GM19438 (cell line): ENCODE measurements at regions not wholly inside any gene's neighbourhood (a gene's known extent, or its start where the extent isn't known, plus 50 kb on each side); places are given as distances from the start of the nearest gene placed in this dataset.

ENCODE experiments used
- ATAC-seq: cut with Tn5 transposase; IDR thresholded peaks from one replicate; pipeline ENCODE4 v1.9.1; 2021; ENCODE audit warnings: low read depth; ENCODE audit not compliant: unreplicated experiment

DNA sequence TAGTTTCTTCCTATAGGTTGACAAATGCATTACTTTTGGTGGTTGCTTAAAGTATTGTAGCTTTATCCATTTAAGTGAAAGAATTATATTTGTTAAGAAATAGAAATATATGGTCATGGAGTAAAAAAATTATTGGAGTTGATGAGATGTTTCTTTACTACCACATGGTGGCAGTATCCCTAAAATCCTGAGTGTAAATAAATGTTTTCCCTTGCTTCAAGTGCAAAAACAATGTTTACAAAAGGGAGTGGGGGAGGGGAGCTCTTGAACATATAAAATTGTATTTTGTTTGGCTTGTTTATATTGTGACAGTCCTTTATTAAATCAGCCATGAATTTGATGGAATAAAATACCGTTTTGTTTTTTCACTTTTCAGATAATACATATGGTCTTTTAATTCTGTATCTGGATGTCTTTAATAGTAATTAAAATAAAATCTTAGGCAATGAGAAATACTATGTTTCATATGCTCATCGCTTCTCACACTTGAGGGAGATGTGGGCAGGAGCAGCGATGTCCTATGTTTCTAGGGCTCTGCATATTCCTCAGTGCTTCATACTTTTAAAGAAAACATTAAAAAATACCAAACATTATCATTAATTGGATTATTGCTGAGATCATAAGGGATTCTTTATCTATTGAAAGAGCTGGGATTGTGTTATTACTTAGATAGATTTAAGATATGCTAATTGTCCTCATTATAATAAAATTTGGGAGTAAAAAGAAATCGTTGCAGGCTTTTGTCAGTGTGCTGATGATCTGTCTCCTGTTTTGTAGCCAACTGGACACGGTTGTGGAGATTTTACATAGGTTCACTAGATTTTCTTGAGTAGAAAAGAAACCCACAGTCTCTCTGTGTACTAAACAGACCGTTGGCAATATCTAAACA lies 349.7 kb downstream of the TUSC7 start:
- ATAC-seq, result no peak

DNA sequence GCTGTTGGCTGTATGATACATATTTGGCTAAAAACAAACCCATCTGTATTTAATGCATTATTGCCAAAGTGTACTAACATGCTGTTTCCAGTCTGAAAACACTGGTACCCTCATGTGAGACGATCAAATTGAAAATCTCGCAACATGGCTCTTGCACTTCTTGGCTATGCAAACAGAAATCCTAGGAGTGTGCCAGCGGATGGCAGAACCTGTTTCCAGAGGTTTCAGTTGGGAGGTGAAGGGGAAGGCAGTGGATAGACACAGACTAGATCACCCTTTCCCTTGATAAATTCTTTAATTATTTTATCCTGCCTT lies 350.3 kb downstream of the TUSC7 start:
- ATAC-seq, result no peak

DNA sequence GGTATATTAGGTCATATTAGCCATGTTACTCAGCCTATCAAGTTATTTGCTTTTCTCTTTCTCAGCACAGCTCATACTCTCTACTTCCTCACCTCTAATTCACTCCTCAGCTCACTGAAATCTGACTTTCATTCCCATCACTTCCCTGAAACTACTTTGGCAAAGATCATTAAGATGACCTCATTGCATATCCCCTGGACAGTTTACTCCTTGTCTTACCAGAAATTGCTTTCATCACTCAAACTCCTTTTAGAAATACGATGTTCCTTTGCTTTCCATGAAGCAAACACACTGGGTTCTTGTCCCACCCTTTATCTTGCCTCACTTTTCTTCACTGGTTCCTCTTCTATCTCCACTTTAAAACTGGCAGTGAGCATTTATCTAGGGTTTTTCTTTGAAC lies 354.4 kb downstream of the TUSC7 start:
- no peak for ATAC-seq

DNA sequence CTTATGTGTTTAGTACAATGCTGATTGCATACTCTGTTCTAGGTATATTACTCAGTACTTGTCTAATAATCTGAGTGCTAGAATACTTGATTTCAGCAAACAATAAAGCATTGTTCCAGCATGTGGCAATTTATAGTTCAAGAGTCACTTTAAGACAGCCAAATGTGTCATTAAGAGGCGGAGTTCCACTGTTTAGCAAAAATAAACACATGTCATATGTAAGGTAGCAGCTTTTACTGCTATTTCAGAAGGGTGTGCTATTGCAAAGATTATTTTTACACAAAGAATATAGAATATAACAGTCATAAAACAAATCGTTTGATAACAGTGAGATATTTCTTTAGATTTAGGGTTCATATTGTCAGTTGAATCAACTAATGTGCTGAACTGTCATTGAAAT lies 358.7 kb downstream of the TUSC7 start:
- no peak for ATAC-seq

DNA sequence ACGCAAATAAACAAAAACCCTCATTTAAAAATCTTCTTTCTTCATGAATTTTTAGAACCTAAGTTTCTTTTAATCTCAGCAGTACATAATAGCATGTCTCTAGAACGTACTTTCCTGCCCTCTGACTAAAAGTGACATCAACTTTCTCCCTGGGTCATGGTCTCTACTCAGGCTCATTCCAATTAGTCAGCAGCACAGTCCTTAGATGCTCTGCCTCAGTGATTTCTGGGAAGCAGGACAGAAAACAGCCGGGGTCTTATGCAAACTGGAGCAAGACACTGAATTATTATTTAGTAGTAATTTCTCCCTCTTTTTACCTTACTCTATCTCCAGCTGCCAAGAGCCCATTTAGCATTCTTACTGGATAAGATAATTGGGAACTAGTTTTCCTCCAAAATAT lies 365.2 kb downstream of the TUSC7 start:
- ATAC-seq, result no peak

DNA sequence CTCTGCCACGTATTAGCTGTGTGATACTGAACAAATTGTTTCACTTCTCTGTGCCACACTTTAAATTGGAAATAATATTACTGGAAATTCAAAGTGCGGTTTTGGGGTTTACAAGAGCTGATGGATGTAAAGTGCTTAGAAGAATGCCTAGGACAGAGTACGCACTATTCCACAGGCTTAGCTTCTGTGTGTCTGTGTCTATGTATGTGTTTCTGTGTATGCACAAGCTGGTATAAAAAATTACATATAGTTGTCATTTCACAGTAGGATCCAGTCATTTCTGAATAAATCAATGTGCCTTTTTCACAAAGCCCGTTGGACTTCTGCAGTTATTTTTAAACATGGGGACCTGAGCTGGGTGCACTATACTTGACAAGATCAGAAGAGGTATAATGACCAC lies 370.4 kb downstream of the TUSC7 start:
- ATAC-seq, result no peak

DNA sequence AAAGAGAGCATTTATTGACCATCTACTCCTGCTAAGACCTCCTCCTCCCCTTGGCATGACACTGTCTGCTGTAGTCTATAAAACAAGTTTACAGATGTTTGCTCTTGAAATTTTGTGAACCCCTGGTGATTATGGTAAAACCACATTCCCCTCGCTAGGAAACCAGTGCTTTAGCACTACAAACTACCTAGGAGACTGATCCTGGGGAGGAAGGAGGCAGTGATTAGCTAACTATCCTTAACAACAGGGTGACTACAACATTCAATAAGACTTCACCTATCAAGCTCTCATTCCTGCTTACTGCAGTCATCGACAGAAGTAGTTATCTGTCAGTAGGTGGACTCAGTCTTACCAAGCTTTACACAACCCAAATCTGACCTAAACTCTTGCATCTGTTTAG lies 371.3 kb downstream of the TUSC7 start:
- ATAC-seq, result no peak

DNA sequence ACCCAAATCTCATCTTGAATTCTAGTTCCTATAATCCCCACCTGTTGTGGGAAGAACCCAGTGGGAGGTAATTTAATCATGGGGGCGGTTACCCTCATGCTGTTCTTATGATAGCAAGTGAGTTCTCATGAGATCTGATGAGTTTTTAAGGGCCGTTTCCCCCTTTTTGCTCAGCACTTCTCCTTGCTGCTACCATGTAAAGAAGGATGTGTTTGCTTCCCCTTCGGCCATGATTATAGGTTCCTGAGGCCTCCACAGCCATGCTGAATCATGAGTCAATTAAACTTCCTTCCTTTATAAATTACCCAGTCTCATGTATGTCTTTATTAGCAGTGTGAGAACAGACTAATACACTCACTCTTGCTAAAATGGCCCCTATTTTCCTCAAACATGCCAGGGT lies 374.7 kb downstream of the TUSC7 start:
- no peak for ATAC-seq

DNA sequence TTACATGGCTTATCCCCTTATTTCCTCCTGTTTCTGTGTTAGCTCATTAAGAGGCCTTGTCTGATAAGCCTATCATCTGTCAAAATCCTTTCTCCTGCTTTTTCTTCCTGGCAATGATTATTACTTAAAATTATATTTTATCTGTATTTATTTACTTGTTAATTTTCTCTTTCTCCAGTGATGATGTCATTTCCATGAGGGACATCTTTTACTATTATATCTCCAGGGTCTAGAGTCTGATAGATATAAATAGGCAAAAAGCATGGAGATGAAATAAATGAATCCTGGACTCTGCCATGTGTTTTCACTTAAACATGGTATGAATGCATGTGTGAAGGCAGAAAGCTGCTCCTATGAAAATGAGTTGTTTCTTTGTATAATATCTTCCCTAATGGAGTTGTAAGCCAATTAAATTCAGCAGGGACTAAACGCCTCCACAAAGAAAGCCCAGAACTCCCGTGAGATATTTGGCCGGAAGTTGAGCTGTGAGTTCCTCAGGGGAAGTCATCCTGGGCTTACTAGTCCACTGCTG lies 375.2 kb downstream of the TUSC7 start:
- no peak for ATAC-seq

DNA sequence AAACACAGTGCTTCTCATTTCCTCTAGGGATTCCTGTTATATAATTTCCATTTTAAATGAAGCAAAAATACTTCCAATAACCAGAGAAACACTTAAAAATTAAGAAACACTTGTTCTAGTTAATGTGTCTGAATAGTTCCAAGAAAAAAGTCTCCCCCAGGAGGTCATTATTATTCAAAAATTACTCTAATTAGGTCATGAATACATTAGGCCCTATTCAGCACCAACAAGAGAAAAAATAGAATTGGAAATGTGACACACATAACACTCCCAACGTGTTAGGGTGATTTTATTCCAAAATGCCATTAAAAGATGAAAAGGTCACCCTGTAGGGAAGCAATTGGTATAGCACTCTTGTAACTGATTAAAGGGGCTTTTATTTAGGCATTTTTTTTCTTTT lies 382.1 kb downstream of the TUSC7 start:
- no peak for ATAC-seq

DNA sequence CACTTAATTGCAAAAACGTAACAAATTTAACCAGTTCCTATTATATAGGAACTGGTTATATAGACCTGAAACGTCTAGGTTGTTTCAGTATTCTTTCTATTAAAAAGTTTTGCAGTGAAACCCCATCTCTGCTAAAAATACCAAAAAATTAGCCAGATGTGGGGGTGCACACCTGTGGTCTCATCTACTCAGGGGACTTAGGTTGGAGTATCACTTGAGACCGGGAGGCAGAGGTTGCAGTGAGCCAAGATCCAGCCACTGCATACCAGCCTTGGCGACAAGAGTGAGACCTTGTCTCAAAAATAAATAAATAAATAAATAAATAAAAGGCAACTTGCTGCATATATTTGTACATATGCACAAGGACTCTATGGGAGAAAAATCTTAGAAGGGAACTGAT lies 387.0 kb downstream of the TUSC7 start:
- no peak for ATAC-seq

DNA sequence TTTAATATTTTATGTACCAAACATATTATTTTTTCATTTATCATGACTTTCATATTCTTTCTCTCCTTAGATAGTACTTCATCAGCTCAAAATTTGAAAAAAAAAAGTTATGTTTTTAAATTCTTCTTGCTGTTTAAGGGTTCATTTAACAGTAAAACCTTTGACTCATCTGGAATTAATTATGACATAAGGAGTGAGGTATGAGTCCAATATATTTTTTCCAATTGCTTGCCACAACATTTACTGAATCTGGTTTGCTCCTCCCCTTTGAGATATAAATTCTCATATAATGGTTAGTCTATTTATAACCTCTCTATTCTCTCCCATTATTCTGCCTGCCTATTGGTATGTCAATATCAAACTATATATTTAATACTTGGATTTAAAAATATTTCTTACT lies 387.8 kb downstream of the TUSC7 start:
- no peak for ATAC-seq

DNA sequence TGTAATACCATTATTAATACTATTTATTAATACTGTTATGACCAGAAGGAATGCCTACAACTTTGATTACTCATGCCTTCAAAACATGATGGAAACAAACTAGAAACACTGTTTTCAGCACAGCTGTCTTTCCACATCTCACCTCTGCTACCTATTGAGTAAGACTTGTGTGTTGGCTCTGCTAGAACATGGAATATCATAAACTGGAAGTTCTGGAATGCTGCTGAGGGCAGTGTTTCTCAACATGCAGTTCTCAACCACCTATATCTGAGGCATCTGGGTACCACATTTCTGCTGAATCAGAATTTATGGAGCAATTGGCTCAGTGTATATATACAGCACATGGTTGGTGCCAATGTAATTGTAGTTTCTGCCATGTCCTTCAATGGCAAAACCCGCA lies 392.1 kb downstream of the TUSC7 start:
- ATAC-seq, result no peak

DNA sequence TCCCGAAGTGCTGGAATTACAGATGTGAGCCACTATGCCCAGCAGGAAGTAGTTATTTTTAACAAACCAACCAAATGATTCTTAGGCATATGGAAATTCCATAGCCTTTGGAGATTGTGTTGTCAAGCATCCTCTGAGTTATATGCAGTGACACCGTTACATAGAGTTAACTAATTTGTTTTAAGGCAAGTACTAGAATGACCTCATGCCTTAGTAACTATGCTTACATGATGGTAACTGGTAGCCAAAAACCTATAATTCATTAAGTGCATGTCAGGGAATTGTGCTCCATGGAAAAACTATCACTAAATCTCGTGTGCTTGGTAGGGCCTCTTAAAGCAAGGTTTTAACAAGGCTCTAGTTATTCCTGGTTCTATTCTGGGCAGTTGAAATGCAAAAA lies 392.8 kb downstream of the TUSC7 start:
- no peak for ATAC-seq

DNA sequence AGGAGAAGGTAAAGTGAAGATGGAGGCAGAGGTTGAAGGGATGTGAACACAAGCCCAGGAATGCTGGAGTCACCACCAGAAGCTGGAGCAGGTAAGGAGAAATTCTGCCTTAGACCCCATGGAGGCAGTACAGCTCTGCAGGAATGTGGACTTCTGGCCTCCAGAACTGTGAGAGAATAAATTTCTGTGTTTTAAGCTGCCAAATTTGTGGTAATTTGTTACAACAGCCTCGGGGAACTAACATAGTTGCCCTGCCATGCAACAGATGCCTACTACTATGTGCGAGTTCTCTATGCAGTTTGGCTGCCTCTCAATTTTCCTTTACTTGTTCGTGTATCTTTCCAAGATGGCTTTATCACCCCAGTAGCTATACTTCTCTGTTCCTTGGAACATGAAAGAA lies 394.1 kb downstream of the TUSC7 start:
- ATAC-seq, result no peak

DNA sequence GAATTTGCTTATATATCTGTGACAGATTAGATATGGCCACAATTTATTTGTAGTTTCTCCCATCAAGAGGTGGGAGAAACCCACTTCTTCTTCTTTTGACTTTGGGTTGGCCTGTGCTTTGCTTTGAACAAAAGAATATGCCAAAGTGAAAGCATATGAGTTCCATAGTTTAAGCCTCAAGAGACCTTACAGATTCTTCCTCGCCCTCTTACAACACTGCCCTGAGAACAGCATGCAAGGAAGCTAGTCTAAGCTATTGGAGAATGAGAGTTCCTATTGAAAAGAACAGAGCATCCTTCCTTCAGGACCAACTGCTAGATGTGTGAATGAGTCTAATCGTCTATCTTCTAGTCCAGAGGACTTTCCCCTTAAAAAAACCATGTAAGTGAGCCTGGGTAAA lies 394.8 kb downstream of the TUSC7 start:
- no peak for ATAC-seq

DNA sequence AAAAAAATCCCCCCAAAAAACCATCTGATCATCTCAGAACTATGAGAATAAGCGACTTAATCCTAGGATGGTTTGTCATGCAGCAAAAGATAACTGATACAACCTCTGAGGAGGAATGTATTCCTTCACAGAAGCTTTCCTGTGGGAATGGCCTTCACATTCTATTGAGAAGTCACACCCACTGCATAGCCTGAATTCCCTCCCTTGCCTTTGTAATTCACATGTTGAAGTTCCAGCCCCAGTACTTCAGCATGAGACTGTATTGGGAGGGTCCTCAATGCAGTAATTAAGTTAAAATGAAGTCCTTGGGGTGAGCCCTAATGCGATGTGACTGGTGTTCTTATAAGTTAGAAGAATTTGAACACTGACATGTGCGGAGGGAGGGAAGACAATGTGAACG lies 395.2 kb downstream of the TUSC7 start:
- ATAC-seq, result no peak

DNA sequence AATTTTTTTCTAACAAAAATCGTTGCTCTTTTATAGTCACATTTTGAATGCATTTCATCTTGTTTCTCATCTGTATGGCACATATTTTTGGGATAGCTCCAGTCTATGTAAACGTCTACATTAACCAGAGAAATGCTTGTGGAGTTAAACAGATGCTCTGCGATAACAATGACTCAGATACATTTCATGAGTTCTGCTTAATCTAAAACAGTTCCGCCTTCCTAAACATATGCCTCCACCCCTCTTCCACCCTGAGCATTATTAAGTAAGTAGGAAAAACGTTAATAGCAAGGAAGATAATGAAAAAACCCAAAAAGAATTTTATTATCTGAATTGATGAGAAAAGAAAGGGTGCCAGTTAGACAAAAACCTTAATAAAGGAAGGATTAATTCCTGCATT lies 396.1 kb downstream of the TUSC7 start:
- ATAC-seq, result no peak

DNA sequence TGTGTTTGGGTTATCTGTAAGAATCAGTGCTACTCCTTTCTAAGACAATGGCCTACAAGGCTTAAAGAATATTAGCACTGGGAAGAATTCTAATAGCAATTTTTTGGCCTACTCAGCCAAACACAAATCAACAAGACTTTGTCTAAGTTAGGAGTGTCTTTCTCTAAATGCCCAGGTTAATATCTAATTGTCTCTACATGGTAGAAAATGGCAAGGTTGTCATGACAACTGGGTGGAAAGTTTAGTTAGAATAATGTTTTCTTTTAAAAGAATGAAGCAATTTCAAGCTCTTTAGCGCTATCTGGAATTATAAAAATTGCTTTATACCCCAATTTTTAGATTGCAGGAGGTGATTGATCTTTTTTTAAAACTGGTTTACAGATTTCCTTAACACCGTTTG lies 396.8 kb downstream of the TUSC7 start:
- no peak for ATAC-seq

DNA sequence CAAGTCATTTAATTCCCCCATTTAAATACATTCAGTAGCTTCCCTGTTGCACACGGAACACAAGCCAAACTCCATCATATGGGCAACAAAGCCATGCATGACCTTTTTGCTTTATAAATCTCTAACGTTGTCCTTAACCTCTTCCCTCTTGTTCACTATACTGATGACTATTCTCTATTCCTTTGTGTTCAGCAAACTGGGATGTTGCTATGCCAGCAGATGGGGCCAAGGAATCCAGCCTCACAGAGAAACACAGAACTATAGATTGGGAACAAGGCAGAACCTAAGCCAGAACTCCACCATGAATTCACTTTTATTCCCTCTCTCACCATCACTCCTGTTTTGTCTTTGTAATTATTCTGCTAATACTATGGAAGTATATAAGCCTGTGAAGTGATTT lies 398.4 kb downstream of the TUSC7 start:
- no peak for ATAC-seq

DNA sequence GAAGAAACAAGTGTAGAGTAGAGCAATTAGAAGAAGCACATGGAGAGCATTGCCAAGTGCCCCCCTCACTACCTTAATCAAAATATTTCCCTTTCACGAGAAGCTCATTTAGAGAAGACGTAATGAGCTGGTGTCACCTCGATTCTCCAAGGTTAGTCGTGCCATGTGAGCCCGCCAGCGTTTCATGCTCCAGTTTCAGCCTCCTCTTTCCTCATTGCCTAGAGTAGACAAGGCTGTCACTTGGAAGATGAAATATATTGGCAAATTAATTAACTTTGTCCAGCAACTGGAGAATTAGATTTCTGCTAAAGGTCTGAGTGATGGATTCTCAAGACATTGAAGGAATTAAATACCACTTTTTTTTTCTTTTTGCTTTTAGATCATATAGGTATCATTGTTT lies 399.6 kb downstream of the TUSC7 start:
- ATAC-seq, result no peak

DNA sequence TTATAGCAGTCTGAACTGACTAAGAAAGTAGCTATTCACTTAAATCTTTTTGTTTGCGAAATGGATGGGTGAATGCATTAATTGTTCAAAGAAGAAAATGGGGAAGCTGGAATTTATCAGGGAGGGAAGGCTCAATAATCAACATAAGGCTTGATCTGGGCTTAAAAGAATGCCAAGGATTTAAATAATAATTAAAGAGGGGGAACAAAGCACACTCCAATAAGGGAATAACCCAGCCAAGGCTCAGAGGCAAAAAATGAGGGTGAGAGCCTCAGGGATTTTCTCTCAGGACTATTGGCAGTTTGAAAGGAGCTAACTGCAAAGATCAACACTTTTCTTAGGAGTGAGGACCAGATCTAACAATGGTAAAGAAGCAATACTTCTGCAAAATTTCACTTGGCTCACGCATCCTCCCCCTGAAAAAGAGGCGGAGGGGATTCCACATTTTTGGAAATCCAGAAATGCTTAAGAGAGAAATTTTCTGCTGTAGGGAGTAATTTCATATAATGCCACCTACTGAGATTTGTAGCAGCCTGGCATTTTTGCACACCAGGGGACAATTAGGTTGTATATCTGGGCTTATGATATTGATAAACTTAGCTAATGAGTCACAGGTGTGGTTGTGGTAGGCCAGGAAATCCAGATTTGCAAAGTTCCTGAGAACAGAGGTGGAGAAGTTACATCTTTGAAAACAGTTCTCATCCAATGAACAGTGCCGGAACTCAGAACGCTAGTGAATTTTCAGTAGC lies 405.1 kb downstream of the TUSC7 start:
- ATAC-seq, result no peak
